NCI-H526 (cell line): ENCODE measurements at regions not wholly inside any gene's neighbourhood (a gene's known extent, or its start where the extent isn't known, plus 50 kb on each side); places are given as distances from the start of the nearest gene placed in this dataset.
"Not testable (repeated sequence)": the region's sequence is repeated elsewhere in the genome, so short reads cannot be mapped to it uniquely, and the experiment has no call there.

Experiments
- DNase-seq, 2 experiments: peaks; one replicate each; lab custom pipeline; 2025; lab: John Stamatoyannopoulos, UW

GRCh38 chr7:97377713-97378112, 260.2 kb downstream of the SDHAF3 start:
- no peak for DNase-seq

GRCh38 chr7:97381815-97382554, 264.5 kb downstream of the SDHAF3 start:
- DNase-seq = no peak

- DNase-seq = no peak
Observed at GRCh38 chr7:97390052-97390451, 272.6 kb downstream of the SDHAF3 start.

GRCh38 chr7:97390915-97391593, 273.6 kb downstream of the SDHAF3 start:
- no peak for DNase-seq

- DNase-seq = no peak
Observed at GRCh38 chr7:97401398-97401797, 283.9 kb downstream of the SDHAF3 start.

- DNase-seq = no peak
Observed at GRCh38 chr7:97405835-97406234, 288.3 kb downstream of the SDHAF3 start.

GRCh38 chr7:97407106-97407505, 289.6 kb downstream of the SDHAF3 start:
- DNase-seq = no peak

GRCh38 chr7:97409346-97409745, 291.8 kb downstream of the SDHAF3 start:
- DNase-seq = no peak

- peak in 1 of 2 experiments; percentile 11 for DNase-seq
Observed at GRCh38 chr7:97418312-97418711, 300.8 kb downstream of the SDHAF3 start.

- DNase-seq = no peak
Observed at GRCh38 chr7:97419898-97420297, 302.4 kb downstream of the SDHAF3 start.

GRCh38 chr7:97421307-97421930, 303.9 kb downstream of the SDHAF3 start:
- DNase-seq = no peak

GRCh38 chr7:97422046-97422445, 304.5 kb downstream of the SDHAF3 start:
- DNase-seq = no peak

GRCh38 chr7:97430006-97430405, 301.9 kb upstream of the TAC1 start:
- no peak for DNase-seq

GRCh38 chr7:97439637-97440214, 292.2 kb upstream of the TAC1 start:
- peak in 1 of 2 experiments; percentile 0 for DNase-seq

GRCh38 chr7:97446361-97446760, 285.5 kb upstream of the TAC1 start:
- no peak for DNase-seq

- not testable (repeated sequence) for DNase-seq
Observed at GRCh38 chr7:97449448-97449847, 282.4 kb upstream of the TAC1 start.

- no peak for DNase-seq
Observed at GRCh38 chr7:97450516-97450915, 281.4 kb upstream of the TAC1 start.

GRCh38 chr7:97454636-97455035, 277.2 kb upstream of the TAC1 start:
- DNase-seq = no peak

GRCh38 chr7:97457054-97457453, 274.8 kb upstream of the TAC1 start:
- no peak for DNase-seq

- no peak for DNase-seq
Observed at GRCh38 chr7:97460433-97460832, 271.5 kb upstream of the TAC1 start.

GRCh38 chr7:97461596-97461995, 270.3 kb upstream of the TAC1 start:
- DNase-seq = no peak

- DNase-seq = no peak
Observed at GRCh38 chr7:97466071-97466470, 265.8 kb upstream of the TAC1 start.
